Gastrocnemius medialis (tissue), 4 donors: ENCODE measurements at regions not wholly inside any gene's neighbourhood (a gene's known extent, or its start where the extent isn't known, plus 50 kb on each side); places are given as distances from the start of the nearest gene placed in this dataset.

Experiments used
- ATAC-seq, 2 donors: fragments of 150-250 bp; one replicate each; pipeline ENCODE4 v1.9.1; 2016
- DNase-seq, 2 donors: peaks; one replicate each; pipeline ENCODE4 v3.0.0-alpha.2; 2019
- H3K27ac ChIP-seq, 4 donors: fragments of 200-600 bp; sonication (generic); 1 replicate in 1 of 4; 2 replicates in 3 of 4; pipeline ENCODE4 v1.5.1; 2016 to 2018; ENCODE audit warnings: mild to moderate bottlenecking in 2 of 4, moderate library complexity in 1 of 4
- H3K27me3 ChIP-seq, 3 donors: fragments of 200-600 bp; sonication (generic) in 2 of 3; 1 replicate in 1 of 3; 2 replicates in 2 of 3; pipeline versions ENCODE4 v1.5.1 to v1.6.0; 2016 to 2019; ENCODE audit warnings: mild to moderate bottlenecking in 1 of 3, moderate library complexity in 1 of 3
- H3K36me3 ChIP-seq, 2 donors: fragments of 200-600 bp; sonication (generic) in 1 of 2; one replicate each; pipeline ENCODE4 v1.5.1; 2017 to 2018
- H3K4me1 ChIP-seq, 2 donors: fragments of 200-600 bp; sonication (generic) in 1 of 2; one replicate each; pipeline ENCODE4 v1.5.1; 2016 to 2017; ENCODE audit warnings: mild to moderate bottlenecking in 2 of 2
- H3K4me3 ChIP-seq, 4 donors: fragments of 200-600 bp; sonication (generic) in 3 of 4; 1 replicate in 1 of 4; 2 replicates in 3 of 4; pipeline ENCODE4 v1.5.1; 2016 to 2019; ENCODE audit warnings: mild to moderate bottlenecking in 2 of 4
- H3K9me3 ChIP-seq, 3 donors: fragments of 200-600 bp; sonication (generic) in 2 of 3; 1 replicate in 1 of 3; 2 replicates in 2 of 3; pipeline ENCODE4 v1.5.1; 2016 to 2019
- POLR2A ChIP-seq, 2 donors: fragments of 450-650 bp; IDR thresholded peaks; one replicate each; pipeline ENCODE4 v1.6.1; 2017; ENCODE audit warnings: antibody characterized with exemption in 2 of 2, mild to moderate bottlenecking in 2 of 2, moderate library complexity in 2 of 2
- in situ Hi-C, 4 donors: fragments of 200-750 bp; cut with MboI; loops; one replicate each; pipeline versions ENCODE4 v1.15.0 to v1.8.0; 2017; ENCODE audit warnings: low sequenced_read_pairs in 4 of 4
- intact Hi-C: fragments of 100-400 bp; cut with DNase I; formaldehyde crosslinking; loops from one replicate; pipeline ENCODE4 v1.15.1; 2023; ENCODE audit warnings: low total_unique reads
- TF ChIP-seq, protein P1 (sequence below), 5 experiments: fragments of 450-650 bp in 3 of 5; fragments of 200-600 bp in 2 of 5; sonication (generic) in 2 of 5; IDR thresholded peaks in 4 of 5; conservative IDR thresholded peaks in 1 of 5; 1 replicate in 4 of 5; 2 replicates in 1 of 5; pipeline ENCODE4 v1.5.1; 2016 to 2019; ENCODE audit warnings: antibody characterized with exemption in 5 of 5, mild to moderate bottlenecking in 3 of 5, moderate library complexity in 3 of 5

DNA sequence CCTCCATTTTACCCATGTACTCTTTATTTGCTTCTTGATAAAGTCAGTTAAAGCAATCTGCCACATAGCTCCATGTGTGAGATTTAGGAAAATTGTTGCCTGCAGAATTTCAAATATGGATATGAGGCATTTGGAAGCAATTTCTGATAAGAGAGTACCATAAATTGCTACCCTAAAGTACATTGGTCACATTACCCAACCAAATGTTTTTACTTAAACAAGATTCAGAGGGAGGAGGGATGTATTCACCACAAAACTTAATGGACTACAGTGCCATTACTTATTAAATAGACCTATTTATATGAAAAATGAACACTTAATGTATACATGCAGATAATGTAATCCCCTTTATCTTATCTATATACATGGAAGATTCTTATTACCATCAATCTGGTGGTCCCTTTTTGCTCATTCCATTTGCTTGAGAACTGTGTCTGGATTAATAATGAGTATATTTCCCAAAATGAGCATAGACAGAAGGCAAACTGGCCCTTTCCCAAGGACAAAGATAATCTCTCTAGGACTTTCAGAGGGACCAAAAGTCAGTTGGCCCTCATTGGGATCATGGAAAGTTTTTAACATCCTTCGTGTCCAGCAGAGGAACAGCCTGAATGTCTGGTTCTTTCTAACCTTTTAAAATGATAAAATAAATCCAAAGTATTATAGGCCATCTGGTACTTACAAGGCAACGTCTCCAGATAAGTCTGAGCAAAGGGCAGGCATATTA, 526.4 kb downstream of the CBLN4 start:
- Histone ChIP-seq H3K27me3 (no peaks in the 10 kb centered on the region), H3K4me3 (no peak overlapping the region), H3K9me3 (no peaks in the 10 kb centered on the region), H3K36me3 (no peaks in the 10 kb centered on the region), H3K4me1 (no peaks in the 10 kb centered on the region), H3K27ac (no peak overlapping the region)
- intact Hi-C loops = no loop called here
- DNase-seq (no peak), ATAC-seq (no peak)
- in situ Hi-C loops = no loop called here
- TF ChIP-seq POLR2A (IDR thresholded peaks at IDR 0.05) = no peak
- TF ChIP-seq, protein P1, sequence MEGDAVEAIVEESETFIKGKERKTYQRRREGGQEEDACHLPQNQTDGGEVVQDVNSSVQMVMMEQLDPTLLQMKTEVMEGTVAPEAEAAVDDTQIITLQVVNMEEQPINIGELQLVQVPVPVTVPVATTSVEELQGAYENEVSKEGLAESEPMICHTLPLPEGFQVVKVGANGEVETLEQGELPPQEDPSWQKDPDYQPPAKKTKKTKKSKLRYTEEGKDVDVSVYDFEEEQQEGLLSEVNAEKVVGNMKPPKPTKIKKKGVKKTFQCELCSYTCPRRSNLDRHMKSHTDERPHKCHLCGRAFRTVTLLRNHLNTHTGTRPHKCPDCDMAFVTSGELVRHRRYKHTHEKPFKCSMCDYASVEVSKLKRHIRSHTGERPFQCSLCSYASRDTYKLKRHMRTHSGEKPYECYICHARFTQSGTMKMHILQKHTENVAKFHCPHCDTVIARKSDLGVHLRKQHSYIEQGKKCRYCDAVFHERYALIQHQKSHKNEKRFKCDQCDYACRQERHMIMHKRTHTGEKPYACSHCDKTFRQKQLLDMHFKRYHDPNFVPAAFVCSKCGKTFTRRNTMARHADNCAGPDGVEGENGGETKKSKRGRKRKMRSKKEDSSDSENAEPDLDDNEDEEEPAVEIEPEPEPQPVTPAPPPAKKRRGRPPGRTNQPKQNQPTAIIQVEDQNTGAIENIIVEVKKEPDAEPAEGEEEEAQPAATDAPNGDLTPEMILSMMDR (IDR thresholded peaks at IDR 0.05 in 4 of 5, conservative IDR thresholded peaks at IDR 0.05 in 1 of 5) = no peak

DNA sequence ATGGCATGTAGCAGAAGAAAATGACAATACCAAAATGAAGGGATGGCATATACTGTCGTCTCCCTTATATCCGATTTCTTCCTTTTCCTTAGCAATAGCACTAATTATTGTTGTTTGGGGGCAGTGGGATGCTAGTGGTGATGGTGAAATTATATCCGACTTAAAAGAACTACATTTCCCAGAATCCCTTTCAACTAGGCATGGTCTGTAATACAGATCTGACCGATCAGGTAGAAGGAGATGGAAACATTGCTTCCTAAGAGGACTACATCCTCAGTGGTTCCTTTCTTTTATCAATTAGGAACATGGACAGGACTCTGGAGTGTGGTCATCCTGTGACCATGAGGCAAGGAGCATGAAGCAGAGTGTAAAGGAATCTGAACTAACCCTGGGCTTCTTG, 532.6 kb downstream of the CBLN4 start:
- no peaks in the 10 kb centered on the region for H3K4me1 ChIP-seq
- H3K36me3 ChIP-seq = no peaks in the 10 kb centered on the region
- H3K4me3 ChIP-seq = no peak overlapping the region
- ATAC-seq (no peak), DNase-seq (no peak)
- H3K27ac ChIP-seq = no peak overlapping the region
- TF ChIP-seq, protein P1 (IDR thresholded peaks at IDR 0.05 in 4 of 5, conservative IDR thresholded peaks at IDR 0.05 in 1 of 5) = no peak
- no peak for TF ChIP-seq POLR2A (IDR thresholded peaks at IDR 0.05)
- intact Hi-C loops = no loop called here
- H3K27me3 ChIP-seq = no peaks in the 10 kb centered on the region
- no peaks in the 10 kb centered on the region for H3K9me3 ChIP-seq
- in situ Hi-C loops = no loop called here

DNA sequence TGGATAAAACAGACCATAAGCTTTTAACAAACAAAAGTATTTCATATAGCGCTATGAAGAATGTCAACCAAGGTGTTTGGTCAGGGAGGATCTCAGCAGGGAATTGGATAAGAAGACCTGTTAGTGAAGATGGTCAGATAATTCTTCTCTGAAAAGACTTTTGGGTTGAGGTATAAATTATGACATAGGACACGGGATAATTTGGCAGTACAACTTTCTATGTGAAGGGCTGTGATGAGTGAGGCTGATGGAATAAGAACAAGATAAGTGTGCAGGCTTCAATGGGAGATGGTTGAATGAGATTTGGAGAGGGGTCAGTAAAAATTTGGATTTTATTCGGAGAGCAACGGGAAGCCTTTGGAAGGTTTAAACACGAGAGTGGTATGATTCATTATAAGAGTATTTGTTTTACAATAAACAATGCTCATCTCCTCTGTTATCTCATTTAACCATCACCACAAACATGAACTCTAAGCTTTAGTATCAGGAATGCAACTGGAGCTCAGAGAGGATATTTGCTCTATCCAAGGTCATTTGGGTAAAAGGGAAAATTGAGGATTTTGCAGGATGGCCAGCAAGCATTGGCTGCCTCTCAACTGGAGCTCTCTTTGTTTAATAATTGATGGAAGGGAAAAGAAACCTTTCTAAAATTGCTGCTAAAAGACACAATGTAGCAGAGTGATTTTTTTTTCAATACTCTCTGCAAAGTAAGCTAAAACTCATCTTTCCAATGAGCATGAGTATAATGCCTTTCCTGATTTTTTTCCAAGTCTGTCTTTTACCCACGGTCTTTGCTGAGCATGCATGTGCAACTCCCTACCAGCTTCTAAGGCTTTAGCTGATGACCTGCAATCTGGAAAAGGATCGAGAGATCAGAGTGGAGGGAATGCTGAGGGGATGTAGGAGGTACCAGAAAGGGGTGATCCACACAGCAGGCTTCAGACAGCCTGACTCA, 534.0 kb downstream of the CBLN4 start:
- Histone ChIP-seq H3K9me3 (no peaks in the 10 kb centered on the region), H3K27ac (no peak overlapping the region), H3K36me3 (no peaks in the 10 kb centered on the region), H3K4me1 (no peaks in the 10 kb centered on the region), H3K27me3 (no peaks in the 10 kb centered on the region), H3K4me3 (no peak overlapping the region)
- intact Hi-C loops (no loop called here), in situ Hi-C loops (no loop called here)
- no peak for TF ChIP-seq POLR2A (IDR thresholded peaks at IDR 0.05)
- TF ChIP-seq, protein P1 (IDR thresholded peaks at IDR 0.05 in 4 of 5, conservative IDR thresholded peaks at IDR 0.05 in 1 of 5) = no peak
- ATAC-seq = no peak
- DNase-seq = no peak

DNA sequence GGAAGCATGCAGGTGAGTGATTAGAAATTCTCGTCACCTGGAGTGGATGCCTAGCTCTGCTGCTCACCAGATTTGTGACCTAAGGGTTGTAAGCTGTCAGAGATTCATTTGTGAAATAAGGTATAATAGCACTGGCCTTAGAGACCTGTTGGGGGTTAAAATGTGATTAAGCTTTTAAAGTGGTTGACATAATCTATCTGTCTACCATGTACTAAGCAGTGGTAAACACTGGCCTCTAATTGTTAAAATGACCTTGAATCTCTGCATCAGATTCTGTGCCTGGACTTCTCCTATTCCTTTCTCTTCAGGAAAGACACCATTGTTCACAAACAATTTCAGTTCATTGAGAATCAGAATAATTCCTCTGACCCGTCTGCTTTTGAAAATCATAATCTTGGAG, 536.2 kb downstream of the CBLN4 start:
- H3K4me1 ChIP-seq = no peaks in the 10 kb centered on the region
- in situ Hi-C loops = no loop called here
- H3K9me3 ChIP-seq = no peaks in the 10 kb centered on the region
- DNase-seq (no peak), ATAC-seq (no peak)
- TF ChIP-seq POLR2A (IDR thresholded peaks at IDR 0.05) = no peak
- TF ChIP-seq, protein P1 (IDR thresholded peaks at IDR 0.05 in 4 of 5, conservative IDR thresholded peaks at IDR 0.05 in 1 of 5) = no peak
- H3K36me3 ChIP-seq = no peaks in the 10 kb centered on the region
- no peak overlapping the region for H3K4me3 ChIP-seq
- no peaks in the 10 kb centered on the region for H3K27me3 ChIP-seq
- no peak overlapping the region for H3K27ac ChIP-seq
- intact Hi-C loops = no loop called here
